ENCODE measurements at regions not wholly inside any gene's neighbourhood (a gene's known extent, or its start where the extent isn't known, plus 50 kb on each side); places are given as distances from the start of the nearest gene placed in this dataset.

- TF ChIP-seq CTCF (IDR thresholded peaks at IDR 0.05; ENCODE audit: insufficient read depth, low read depth, low read length) (no peak), EZH2 (IDR thresholded peaks at IDR 0.05; ENCODE audit: insufficient read depth, low read length) (no peak)
Measured at GRCh38 chr5:14945450-14945849, 73.9 kb upstream of the ANKH start.

All from astrocyte (in vitro differentiated cells and primary cell).